HG03521 (cell line): ENCODE measurements at regions not wholly inside any gene's neighbourhood (a gene's known extent, or its start where the extent isn't known, plus 50 kb on each side); places are given as distances from the start of the nearest gene placed in this dataset.

Experiments used
- ATAC-seq: cut with Tn5 transposase; IDR thresholded peaks from one replicate; pipeline ENCODE4 v1.9.1; 2021; ENCODE audit warnings: mild to moderate bottlenecking, moderate library complexity; ENCODE audit not compliant: unreplicated experiment

GRCh38 chr5:10081584-10081983 lies 168.1 kb downstream of the ATPSCKMT start:
- no peak for ATAC-seq

DNA sequence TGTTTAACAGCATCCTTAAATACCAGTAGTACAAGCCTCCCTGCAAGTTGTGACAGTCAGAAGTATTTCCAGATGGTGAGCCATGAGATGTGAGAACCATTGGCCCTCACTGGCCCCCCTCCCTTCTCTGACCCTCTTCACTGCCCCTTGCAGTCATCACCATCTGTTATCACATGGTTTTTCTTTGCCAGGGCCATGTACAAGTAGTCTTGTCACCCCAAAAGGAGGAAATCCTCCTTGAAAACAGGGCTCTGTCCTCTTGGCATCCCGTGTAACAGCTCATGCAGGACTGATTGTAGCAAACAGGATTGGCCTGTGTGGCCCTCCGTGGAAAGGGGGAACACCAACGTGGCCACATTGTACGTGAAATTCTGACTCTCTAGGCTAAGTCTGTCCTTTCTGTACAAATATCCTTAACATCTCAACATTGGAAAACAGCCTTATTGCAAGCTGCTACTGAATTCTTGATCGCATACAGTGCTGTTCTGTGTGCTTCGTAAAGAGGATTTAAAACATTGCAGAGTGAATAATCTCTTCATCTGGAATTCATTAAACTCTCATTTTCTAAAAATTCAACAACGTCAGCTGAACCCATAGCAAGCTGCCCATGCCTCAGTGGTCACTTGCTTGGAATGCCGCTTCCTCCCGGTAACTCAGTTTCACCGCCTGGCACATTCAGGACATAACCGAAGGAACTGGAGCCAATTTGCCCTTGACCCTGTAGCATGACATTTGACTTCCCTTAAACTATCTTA lies 171.7 kb downstream of the ATPSCKMT start:
- no peak for ATAC-seq

GRCh38 chr5:10073441-10074104 lies 176.1 kb downstream of the ATPSCKMT start:
- no peak for ATAC-seq

- no peak for ATAC-seq
Measured at GRCh38 chr5:10069637-10070313, 179.9 kb downstream of the ATPSCKMT start.

DNA sequence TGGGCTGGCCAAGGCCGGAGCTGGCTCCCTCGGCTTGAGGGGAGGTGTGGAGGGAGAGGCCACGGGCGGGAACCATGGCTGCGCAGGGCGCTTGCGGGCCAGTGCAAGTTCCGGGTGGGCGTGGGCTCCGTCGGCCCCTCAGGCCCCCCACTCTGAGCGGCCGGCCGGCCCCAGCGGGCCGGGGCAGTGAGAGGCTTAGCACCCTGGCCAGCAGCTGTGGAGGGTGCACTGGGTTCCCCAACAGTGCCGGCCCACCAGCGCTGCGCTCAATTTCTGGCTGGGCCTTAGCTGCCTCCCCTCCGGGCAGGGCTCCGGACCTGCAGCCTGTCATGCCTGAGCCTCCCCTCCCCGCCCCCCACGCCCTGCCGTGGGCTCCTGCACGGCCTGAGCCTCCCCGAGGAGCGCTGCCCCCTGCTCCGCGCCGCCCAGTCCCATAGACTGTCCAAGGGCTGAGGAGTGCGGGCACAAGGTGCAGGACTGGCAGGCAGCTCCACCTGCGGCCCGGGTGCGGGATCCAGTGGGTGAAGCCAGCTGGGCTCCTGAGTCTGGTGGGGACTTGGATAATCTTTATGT lies 184.2 kb downstream of the ATPSCKMT start:
- ATAC-seq, result no peak

- ATAC-seq, result no peak
Measured at GRCh38 chr5:10064546-10065195, 185.0 kb downstream of the ATPSCKMT start.

DNA sequence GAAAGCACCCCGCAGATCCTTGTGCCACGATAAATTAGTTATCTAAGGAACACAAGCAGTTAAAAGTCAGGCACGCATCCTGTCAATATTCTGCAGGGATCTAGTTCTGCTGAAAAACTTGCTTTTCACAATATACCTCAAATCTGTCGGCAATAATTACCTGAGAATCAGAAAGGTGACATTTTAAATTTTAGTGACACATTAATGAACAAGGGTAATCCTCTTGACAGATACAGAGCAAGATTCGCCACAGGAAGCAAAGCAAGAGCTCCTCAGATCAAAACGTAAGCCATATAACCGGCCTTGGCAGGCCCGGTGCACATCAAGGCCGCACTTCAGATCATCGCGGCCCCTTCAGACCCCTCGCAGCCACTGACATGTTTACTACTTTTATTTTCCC lies 185.7 kb downstream of the ATPSCKMT start:
- no peak for ATAC-seq

GRCh38 chr5:10059980-10060379 lies 189.7 kb downstream of the ATPSCKMT start:
- ATAC-seq, result no peak

- no peak for ATAC-seq
Measured at GRCh38 chr5:10059556-10059955, 190.1 kb downstream of the ATPSCKMT start.

DNA sequence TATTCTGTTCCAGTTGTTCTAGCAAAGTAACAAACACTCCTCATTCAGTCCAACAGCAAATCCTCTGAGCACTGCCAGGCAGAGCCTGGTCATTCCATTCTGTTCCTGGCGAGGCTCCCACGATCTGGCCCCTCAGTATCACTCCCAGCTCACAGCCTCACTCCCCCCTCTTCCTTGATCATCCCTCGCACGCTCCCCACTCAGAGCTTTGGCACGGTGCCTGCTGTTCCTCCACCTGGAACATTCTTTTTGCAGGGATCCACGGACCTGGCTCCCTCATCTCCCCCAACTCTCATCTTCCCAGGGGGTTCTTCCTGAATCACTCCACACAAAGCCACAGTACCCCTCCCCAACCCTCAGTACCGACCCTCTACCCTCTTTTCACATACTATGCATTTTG lies 192.3 kb downstream of the ATPSCKMT start:
- no peak for ATAC-seq

DNA sequence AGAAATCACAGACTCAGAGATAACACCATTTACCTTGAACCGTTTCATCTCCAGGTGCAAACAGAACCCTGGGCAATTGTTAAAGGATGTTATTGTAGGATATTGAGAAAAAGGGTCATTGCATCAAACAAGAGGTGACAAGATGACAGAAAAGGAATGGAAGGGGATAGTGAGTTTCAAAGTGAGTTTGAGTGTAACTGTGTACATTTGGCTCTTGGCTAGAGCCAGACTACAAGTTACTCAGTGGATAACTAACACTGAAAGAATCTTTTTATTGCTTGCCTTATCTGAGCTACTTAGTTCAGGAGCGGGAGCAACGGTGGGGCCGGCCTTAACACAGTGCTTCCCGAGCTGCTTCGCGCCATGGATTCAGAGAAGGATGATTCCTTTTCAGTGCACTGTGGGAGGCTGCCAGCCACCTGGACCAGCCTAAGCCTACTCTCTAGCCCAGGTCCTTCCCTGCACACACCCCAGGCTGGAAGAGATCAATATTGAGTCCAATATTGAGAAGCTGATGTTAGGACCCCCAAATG lies 193.4 kb downstream of the ATPSCKMT start:
- ATAC-seq, result no peak

DNA sequence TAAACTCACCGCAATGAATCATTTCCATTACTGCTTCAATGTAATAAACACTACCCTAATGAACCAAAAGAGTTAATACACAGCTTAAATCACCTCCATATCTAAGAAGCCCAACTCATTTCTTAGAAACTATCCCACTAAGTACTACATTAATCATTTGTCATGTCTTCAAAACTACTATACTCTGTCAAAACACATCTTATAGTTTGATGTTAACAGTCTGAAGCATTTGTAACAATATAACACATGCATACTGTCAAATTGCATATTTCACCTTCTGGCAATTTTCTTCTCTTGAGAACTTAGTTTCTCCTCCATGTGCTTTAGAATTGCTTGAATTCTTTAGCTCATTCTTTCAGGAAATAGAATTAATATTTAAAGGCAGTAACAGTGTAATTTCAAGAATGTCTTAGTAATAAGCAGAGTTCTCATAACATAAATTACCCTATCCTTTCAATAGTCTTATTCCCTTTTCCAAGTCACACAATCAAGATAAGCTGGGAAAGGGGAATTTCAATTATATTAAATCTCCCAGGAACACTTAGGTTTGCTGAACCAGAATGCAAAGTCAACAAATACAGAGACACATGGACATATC lies 199.7 kb downstream of the ATPSCKMT start:
- ATAC-seq, result no peak

DNA sequence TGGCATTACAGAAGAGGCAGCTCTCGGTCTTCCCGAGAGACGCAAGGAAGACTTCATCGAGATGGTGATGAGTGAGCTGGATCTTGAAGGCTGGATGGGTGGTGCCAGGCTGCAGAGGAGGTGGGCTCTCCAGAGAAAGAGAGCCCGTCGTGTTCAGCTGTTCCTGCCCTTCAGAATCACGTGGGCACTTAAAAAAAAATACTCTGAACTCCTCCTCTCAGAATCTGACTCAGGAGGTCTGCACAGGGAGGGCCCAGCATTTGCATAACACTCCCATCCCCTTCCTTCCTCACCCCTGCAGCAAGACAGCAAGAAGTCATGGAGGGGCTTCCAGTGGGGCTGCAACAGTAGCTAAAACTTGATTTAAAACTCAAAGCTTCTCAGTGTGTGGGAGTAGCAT lies 203.0 kb downstream of the ATPSCKMT start:
- no peak for ATAC-seq

DNA sequence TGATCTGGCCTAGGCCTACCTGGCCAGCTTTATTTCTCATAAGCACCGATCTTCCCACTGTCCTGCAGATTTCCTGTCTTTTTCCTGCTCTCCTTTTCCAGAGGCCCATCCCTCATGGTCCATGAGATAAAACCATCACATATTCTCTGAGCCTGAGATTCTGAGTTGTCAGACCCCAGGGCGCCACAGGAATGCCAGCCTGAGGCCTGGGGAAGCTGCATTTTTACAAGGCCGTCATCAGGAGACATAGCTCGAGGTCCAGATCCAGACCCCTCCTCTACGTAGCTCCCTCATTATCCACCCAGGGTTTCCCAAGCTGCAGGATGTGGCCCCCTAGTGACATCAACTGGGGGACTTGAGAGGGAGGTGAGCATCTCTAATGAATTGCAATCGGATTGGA lies 204.3 kb downstream of the ATPSCKMT start:
- no peak for ATAC-seq

DNA sequence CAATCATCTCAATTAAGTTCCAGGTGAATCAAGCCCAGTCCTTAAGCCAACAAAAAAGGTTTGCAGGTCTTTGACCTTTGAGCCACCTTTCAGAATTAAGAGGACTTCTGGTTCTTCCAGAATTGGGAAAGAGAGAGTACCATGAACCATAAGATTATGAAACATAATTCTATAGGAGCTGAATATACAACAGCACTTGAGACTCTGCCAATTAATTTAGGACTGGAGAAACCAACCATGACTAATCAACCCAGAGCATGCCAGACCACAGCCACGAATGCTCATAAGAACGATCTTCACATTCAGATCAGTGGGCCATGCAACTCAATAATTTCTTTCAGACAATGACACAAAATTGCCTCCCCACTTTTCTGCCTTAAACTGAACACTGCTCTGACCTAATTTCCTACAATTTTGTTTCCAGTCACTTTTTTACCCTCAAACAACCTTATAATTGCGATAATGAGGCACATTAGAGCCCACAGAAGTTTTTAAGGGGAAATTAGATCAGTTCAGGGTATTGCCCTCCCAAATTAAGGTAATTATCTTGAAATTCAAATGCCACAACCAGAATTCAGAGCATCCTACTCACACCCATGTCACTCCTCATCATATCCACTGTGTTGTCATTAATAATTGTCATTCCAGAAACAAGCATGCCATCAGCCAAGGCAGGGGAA lies 213.4 kb downstream of the ATPSCKMT start:
- ATAC-seq, result no peak

DNA sequence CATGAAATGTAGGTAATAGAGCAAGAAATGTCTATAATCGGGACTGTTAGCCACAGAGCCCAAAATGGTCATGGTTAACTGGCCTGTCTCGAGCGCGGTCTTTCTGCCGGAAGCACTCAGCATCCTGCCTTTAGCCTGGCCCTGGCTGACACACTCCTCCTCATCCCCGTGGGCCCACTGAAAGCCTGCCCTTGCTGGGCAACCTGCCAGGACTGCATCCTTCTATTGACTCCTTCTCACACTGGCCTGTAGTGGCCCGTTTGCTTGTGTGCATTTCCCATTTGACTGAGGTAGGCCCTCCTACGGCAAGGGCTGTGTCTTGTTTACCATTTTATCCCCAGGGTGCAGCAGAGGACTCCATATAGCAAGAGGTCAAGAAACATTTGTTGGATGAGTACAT lies 215.7 kb downstream of the ATPSCKMT start:
- ATAC-seq, result no peak

GRCh38 chr5:10031817-10032216 lies 217.9 kb downstream of the ATPSCKMT start:
- no peak for ATAC-seq

GRCh38 chr5:10030219-10030831 lies 219.4 kb downstream of the ATPSCKMT start:
- ATAC-seq, result no peak

DNA sequence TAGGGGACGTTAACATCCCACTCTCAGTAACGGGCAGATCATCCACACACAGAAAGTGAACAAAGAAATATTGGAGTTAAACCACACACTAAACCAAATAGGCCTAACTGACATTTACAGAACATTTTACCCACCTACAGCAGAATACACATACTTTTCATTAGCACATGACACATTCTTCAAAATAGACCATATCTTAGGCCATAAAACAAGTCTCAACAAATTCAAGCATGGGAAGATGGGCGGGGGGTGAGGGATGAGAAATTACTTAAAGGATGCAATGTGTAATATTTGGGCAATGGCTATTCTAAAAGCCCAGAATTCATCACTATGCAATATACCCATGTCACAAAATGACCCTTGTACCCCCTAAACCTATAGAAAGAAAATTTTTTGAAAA lies 226.2 kb downstream of the ATPSCKMT start:
- ATAC-seq, result no peak

DNA sequence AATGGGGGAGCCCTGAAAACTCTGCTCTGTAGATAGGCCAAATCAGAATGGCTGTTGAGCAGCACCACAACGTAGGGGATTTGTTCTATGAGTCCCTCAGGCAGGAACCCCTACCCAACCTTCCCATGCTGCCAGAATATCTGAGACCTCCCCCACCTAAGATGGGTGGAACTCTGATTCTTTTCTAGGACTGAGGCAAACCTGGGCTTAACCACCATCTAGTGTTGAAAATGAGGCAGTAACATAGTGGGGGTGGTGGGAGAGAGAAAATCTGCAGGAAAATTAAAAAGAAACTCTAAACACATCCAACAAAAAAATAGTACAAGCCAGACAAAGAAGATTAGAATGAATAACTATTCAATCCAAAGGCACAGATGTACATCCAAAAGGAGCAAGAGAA lies 228.4 kb downstream of the ATPSCKMT start:
- ATAC-seq, result no peak
